Type B pancreatic cell (in vitro differentiated cells): ENCODE measurements at regions not wholly inside any gene's neighbourhood (a gene's known extent, or its start where the extent isn't known, plus 50 kb on each side); places are given as distances from the start of the nearest gene placed in this dataset.

Experiments
- DNase-seq: peaks from one replicate; pipeline ENCODE4 v3.0.0; 2021; ENCODE audit warnings: mixed read lengths; ENCODE audit not compliant: unreplicated experiment; ENCODE audit errors: extremely low spot score
- H3K27ac Mint-ChIP-seq: 2 replicates; pipeline ENCODE4 v1.8.0; 2021; ENCODE audit warnings: mild to moderate bottlenecking, mixed read lengths
- H3K27me3 Mint-ChIP-seq: 2 replicates; pipeline ENCODE4 v1.8.0; 2021; ENCODE audit warnings: mixed read lengths
- H3K36me3 Mint-ChIP-seq: 2 replicates; pipeline ENCODE4 v1.8.0; 2021; ENCODE audit warnings: mixed read lengths
- H3K4me1 Mint-ChIP-seq: one replicate; pipeline ENCODE4 v1.8.0; 2021; ENCODE audit warnings: mixed read lengths; ENCODE audit not compliant: unreplicated experiment
- H3K4me3 Mint-ChIP-seq: 2 replicates; pipeline ENCODE4 v1.8.0; 2021; ENCODE audit warnings: mild to moderate bottlenecking, mixed read lengths
- H3K9me3 Mint-ChIP-seq: 2 replicates; pipeline ENCODE4 v1.8.0; 2021; ENCODE audit warnings: mixed read lengths
- TF ChIP-seq, protein P1 (sequence below): fragments of 200-600 bp; sonication (generic); conservative IDR thresholded peaks from 2 replicates; pipeline ENCODE4 v1.5.0; 2021; ENCODE audit warnings: antibody characterized with exemption, mild to moderate bottlenecking

DNA sequence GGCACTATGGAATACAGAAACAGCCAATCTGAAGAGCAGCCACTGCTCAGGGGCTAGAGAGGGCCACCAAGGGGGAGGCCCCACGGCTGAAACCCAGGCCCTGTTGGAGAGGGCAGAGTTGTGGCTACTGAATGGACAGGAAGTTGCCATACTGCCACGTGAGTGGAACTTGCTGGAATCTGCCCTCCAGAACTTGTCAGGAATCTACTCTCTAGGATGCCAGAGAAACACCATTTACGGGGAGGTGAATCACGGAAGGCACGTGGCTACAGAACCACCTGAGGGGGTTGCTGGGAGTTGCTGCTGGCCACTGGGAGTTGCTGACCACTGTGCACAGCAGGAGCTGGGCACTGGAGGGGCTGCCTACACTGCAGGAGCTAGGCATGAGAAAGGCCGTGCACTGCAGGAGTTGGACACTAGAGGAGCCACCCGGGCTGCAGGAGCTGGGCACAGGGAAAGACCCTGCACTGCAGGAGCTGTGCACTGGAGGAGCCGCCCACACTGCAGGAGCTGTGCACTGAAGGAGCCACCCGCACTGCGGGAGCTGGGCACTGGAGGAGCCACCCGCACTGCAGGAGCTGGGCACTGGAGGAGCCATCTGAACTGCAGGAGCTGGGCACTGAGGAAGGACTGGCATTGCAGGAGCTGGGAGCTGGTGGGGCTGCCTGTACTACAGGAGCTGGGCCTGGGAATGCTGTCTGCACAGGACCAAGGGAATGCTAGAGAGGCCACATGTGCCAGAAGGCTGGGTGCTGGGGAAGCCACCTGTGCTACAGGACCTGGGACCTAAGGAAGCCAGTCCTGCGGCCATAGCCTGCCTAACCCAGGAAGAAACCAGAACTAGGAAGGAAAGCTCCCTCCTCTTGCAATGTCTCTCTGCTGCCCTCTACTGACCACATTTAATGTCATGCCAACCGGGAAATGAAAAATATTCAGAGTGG, 343.4 kb downstream of the MATN1 start:
- no peak overlapping the region for H3K4me3 Mint-ChIP-seq
- H3K4me1 Mint-ChIP-seq: peaks cover 48% of the 10 kb centered on the region
- no peaks in the 10 kb centered on the region for H3K9me3 Mint-ChIP-seq
- TF ChIP-seq, protein P1, sequence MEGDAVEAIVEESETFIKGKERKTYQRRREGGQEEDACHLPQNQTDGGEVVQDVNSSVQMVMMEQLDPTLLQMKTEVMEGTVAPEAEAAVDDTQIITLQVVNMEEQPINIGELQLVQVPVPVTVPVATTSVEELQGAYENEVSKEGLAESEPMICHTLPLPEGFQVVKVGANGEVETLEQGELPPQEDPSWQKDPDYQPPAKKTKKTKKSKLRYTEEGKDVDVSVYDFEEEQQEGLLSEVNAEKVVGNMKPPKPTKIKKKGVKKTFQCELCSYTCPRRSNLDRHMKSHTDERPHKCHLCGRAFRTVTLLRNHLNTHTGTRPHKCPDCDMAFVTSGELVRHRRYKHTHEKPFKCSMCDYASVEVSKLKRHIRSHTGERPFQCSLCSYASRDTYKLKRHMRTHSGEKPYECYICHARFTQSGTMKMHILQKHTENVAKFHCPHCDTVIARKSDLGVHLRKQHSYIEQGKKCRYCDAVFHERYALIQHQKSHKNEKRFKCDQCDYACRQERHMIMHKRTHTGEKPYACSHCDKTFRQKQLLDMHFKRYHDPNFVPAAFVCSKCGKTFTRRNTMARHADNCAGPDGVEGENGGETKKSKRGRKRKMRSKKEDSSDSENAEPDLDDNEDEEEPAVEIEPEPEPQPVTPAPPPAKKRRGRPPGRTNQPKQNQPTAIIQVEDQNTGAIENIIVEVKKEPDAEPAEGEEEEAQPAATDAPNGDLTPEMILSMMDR: peak; percentile 83
- H3K27me3 Mint-ChIP-seq: peaks cover 7% of the 10 kb centered on the region
- H3K27ac Mint-ChIP-seq: peak overlapping the region; percentile 74
- H3K36me3 Mint-ChIP-seq: no peaks in the 10 kb centered on the region
- no peak for DNase-seq

DNA sequence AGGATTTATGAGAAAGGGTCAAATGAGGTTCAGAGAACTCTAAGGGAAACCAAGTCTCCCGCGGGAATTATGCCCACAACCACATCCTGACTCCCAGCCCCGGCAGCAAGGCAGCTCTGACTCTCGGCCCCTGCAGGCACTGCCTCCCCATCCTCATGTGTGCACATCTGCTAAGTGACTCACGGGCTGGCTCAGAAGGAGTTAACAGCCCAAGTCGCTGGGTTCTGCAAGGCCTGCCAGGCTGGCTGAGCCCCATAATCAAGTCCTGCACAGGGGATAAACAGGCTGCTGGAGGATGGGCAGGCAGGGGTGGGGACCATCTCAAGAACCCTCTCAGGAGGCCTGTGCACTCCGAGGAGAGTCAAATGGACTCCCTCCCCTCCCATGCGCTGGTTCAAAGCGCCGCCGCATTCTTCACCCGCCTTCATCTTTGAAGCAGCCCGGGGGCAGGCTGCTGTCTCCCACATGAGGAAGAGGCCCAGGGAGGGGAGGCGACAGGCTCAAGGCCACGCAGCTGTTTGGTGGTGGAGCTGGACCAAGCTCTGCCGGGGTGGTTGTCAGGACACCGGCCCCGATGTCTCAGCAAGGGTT, 344.3 kb downstream of the MATN1 start:
- TF ChIP-seq, protein P1: no peak
- no peaks in the 10 kb centered on the region for H3K9me3 Mint-ChIP-seq
- peak overlapping the region; percentile 63 for H3K4me3 Mint-ChIP-seq
- H3K27ac Mint-ChIP-seq: peak overlapping the region; percentile 74
- no peaks in the 10 kb centered on the region for H3K36me3 Mint-ChIP-seq
- peaks cover 43% of the 10 kb centered on the region for H3K4me1 Mint-ChIP-seq
- DNase-seq: no peak
- H3K27me3 Mint-ChIP-seq: peaks cover 7% of the 10 kb centered on the region

DNA sequence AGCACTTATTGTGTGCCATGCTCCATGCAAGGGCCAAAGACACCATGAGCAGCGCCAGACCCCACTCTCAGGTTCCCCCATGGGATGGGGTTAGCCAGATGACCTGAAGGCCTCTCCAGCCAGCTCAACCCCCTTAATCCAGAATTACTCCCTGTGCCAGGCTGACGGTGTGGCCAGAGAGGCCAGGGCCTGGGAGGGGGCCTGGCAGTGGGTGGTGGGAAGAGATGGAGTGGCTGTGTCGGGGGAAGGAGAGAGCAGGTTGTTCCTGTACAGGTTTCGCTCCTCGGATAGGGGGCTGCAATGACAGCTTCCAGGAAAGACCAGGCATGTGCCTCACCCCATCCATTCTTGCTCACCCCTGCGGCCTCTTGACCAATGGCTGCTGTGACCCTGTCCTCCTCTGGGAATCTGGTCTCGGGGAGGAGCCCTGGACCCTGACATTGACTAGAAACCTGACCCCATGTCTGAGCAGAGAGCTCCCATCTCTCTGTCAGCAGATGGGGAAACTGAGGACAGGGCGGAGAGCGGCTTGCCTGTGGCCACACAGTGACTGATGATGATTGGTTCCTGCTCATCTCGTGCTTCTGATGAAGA, 345.3 kb downstream of the MATN1 start:
- Mint-ChIP-seq H3K4me3 (no peak overlapping the region), H3K27me3 (peaks cover 7% of the 10 kb centered on the region), H3K9me3 (no peaks in the 10 kb centered on the region), H3K36me3 (no peaks in the 10 kb centered on the region), H3K27ac (no peak overlapping the region), H3K4me1 (peaks cover 39% of the 10 kb centered on the region)
- TF ChIP-seq, protein P1: no peak
- DNase-seq: peak; percentile 48

DNA sequence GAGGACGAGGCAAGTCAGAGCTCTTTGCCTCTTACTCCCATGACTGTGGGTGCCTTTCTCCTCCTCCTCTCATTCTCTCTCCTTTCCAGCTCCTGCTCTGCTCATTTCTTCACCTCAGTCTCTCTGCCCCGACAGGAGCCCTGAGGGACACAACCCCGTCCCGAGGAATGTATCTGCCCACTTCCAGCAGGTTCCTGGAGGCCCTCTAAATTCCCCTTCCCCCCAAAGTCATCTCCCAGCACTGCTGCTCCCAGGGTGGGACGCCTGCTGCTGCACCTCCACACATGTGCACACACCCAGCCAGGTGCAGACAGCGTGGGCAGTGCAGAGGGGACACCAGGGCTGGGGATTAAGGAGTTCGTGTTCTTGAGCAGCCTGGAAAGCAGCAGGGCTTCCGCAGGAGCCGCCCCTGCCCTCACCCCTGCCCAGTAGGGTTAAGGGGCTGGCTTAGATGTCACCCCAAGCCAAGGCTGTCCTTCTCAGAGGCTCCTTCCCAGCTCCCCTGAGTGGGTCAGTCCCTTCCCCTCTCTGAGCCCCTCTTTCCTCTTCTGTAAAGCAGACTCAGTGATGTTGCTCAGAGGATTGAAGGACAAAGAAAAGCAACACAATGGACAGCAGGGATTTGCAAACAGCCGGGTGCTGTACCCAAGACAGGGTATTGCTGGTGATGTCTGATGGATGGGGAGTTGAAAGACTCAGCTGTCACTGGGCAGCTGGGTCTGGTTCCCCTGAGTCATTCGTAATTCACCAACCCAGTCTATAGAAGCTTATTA, 346.0 kb downstream of the MATN1 start:
- TF ChIP-seq, protein P1: no peak
- Mint-ChIP-seq H3K27me3 (peaks cover 6% of the 10 kb centered on the region), H3K27ac (no peak overlapping the region), H3K9me3 (no peaks in the 10 kb centered on the region), H3K36me3 (no peaks in the 10 kb centered on the region), H3K4me3 (no peak overlapping the region), H3K4me1 (peaks cover 36% of the 10 kb centered on the region)
- DNase-seq: peak; percentile 58

DNA sequence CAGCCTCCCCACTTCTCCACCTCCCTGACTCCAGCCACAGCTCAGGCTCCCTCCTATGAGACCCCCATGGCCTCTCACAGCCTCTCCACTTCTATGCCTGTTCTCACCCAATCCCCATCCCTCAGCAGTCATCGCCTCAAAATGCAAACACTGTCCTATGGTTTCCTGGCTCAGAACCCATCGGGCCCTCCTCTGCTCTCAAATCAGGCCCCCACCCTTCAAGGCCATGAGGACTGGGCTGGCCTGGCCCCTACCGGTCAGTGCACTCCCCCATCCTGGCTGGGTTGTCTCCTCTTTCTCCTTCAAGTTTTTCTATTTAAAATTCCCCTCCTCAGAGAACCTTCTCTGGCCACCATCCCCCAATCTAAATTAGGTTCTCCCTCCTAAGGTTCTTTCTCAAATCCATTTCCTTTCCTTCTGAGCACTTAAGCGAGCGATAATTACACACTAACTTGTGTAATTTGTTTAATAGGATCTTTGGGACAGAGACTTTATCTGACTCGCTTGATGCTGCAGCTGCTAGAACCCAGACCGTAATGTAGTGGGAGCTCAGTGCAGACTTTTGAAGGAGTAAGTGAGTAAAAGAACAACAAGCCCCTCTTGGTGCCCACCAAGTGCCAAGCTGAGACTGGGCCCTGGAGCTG, 347.2 kb downstream of the MATN1 start:
- TF ChIP-seq, protein P1: no peak
- DNase-seq: no peak
- Mint-ChIP-seq H3K9me3 (no peaks in the 10 kb centered on the region), H3K4me1 (peaks cover 36% of the 10 kb centered on the region), H3K27me3 (peaks cover 6% of the 10 kb centered on the region), H3K27ac (no peak overlapping the region), H3K4me3 (no peak overlapping the region), H3K36me3 (no peaks in the 10 kb centered on the region)
